GM12891 (cell line): ENCODE measurements at regions not wholly inside any gene's neighbourhood (a gene's known extent, or its start where the extent isn't known, plus 50 kb on each side); places are given as distances from the start of the nearest gene placed in this dataset.
"Not testable (repeated sequence)": the region's sequence is repeated elsewhere in the genome, so short reads cannot be mapped to it uniquely, and the experiment has no call there.

Experiments
- PAX5 ChIP-seq: IDR thresholded peaks from 2 replicates; pipeline ENCODE4 v1.6.1; 2011; ENCODE audit warnings: low read length, moderate library complexity, mild to moderate bottlenecking; ENCODE audit not compliant: insufficient read depth, severe bottlenecking
- POLR2A ChIP-seq: IDR thresholded peaks from 2 replicates; pipeline ENCODE4 v1.6.1; 2011; ENCODE audit warnings: low read depth, low read length, control low read depth
- POLR2AphosphoS5 ChIP-seq: IDR thresholded peaks from 2 replicates; pipeline ENCODE4 v1.6.1; 2011; ENCODE audit warnings: low read depth, low read length, control low read depth
- POU2F2 ChIP-seq: IDR thresholded peaks from 2 replicates; pipeline ENCODE4 v1.6.1; 2011; ENCODE audit warnings: low read depth, mild to moderate bottlenecking, control low read depth, low read length, moderate library complexity
- SPI1 ChIP-seq: IDR thresholded peaks from 2 replicates; pipeline ENCODE4 v1.6.1; 2011; ENCODE audit warnings: low read depth, low read length, control low read depth
- TAF1 ChIP-seq: IDR thresholded peaks from 2 replicates; pipeline ENCODE4 v1.6.1; 2011; ENCODE audit warnings: low read depth, low read length, control low read depth

- TF ChIP-seq TAF1, POLR2AphosphoS5, POLR2A, POU2F2, SPI1, PAX5: not testable (repeated sequence)
These were observed 69.9 kb downstream of the C9orf50 start for GRCh38 chr9:129550977-129551376.
